ENCODE measurements at regions not wholly inside any gene's neighbourhood (a gene's known extent, or its start where the extent isn't known, plus 50 kb on each side); places are given as distances from the start of the nearest gene placed in this dataset.

DNA sequence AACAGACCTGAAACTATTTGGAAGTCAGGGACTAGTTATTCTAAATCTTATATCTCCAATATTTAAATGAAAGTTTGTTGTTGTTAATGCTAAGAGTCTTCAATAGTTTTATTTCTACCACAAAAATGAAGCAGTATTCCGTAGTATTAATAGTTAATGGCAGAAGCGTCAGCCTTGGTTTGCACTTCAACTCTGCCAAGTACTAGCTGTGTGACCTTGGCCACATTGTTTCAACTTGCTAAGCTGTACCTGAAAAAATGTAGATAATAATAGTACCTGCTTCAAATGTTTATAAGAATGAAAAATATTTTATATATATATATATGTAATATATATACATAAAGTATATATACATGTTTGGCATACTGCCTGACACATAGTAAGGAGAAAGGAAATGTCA, 354.6 kb upstream of the SATB1 start:
- Histone ChIP-seq H3K27me3 (no peaks in the 10 kb centered on the region), H3K36me3 (no peaks in the 10 kb centered on the region), H3K27ac (no peak overlapping the region), H3K4me1 (no peaks in the 10 kb centered on the region), H3K4me3 (no peak overlapping the region), H3K9me3 (no peaks in the 10 kb centered on the region)
- no peak for DNase-seq (ENCODE audit: low spot score in 2 of 2)
- WGBS, 2 donors = 86% methylated on average over 2 of the region's 2 CpGs
- TF ChIP-seq POLR2A (IDR thresholded peaks at IDR 0.05) (no peak), EP300 (IDR thresholded peaks at IDR 0.05) (no peak)
- TF ChIP-seq, protein P1, sequence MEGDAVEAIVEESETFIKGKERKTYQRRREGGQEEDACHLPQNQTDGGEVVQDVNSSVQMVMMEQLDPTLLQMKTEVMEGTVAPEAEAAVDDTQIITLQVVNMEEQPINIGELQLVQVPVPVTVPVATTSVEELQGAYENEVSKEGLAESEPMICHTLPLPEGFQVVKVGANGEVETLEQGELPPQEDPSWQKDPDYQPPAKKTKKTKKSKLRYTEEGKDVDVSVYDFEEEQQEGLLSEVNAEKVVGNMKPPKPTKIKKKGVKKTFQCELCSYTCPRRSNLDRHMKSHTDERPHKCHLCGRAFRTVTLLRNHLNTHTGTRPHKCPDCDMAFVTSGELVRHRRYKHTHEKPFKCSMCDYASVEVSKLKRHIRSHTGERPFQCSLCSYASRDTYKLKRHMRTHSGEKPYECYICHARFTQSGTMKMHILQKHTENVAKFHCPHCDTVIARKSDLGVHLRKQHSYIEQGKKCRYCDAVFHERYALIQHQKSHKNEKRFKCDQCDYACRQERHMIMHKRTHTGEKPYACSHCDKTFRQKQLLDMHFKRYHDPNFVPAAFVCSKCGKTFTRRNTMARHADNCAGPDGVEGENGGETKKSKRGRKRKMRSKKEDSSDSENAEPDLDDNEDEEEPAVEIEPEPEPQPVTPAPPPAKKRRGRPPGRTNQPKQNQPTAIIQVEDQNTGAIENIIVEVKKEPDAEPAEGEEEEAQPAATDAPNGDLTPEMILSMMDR (IDR thresholded peaks at IDR 0.05) = no peak

DNA sequence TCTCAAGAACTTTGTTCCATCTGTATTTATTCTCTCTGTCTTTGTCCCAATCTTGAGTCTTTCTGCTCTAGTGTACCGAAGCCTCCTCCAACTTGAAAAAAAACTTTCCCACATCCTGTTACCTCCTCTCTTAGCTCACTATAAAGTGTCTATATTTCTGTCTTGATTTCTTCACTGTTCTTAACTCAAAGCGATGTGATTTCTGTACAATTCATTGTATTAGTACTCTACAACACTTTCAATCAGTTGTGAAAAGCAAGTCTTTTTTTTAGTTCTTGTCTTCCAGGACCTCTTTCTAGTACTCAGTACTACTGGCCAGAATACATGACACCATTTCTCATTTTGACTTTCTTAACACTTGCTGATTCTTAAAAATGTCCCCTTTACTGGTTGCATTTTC, 353.5 kb upstream of the SATB1 start:
- H3K4me3 ChIP-seq = no peak overlapping the region
- H3K27ac ChIP-seq = no peak overlapping the region
- H3K27me3 ChIP-seq = no peaks in the 10 kb centered on the region
- no peak for DNase-seq (ENCODE audit: low spot score in 2 of 2)
- no peaks in the 10 kb centered on the region for H3K36me3 ChIP-seq
- no peaks in the 10 kb centered on the region for H3K9me3 ChIP-seq
- H3K4me1 ChIP-seq = no peaks in the 10 kb centered on the region
- 66 to 82% methylated on average over 2 of the region's 2 CpGs for WGBS, 2 donors
- TF ChIP-seq, protein P1 (IDR thresholded peaks at IDR 0.05) = no peak
- TF ChIP-seq POLR2A (IDR thresholded peaks at IDR 0.05) (no peak), EP300 (IDR thresholded peaks at IDR 0.05) (no peak)

DNA sequence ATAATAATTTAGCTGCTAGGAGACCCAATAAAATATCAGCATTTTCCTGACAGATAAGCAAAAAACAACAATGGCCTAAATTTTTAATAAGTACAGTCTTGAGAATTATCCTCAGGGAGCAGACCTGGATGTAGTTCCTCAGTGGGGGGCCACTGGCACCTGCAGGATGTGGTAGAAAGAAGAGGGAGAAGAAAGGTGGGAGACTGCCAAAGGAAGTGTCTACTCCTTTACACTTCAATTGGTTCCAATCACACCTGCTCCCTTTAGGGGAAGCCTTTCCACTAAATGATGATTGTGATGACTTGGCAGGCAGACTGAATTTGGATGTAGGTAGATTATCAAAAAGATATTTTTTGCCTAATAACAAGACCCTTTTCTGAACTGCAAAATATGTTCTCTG, 353.0 kb upstream of the SATB1 start:
- TF ChIP-seq EP300 (IDR thresholded peaks at IDR 0.05) (no peak), POLR2A (IDR thresholded peaks at IDR 0.05) (no peak)
- TF ChIP-seq, protein P1 (IDR thresholded peaks at IDR 0.05) = no peak
- Histone ChIP-seq H3K4me1 (no peaks in the 10 kb centered on the region), H3K9me3 (no peaks in the 10 kb centered on the region), H3K4me3 (no peak overlapping the region), H3K36me3 (no peaks in the 10 kb centered on the region), H3K27ac (no peak overlapping the region), H3K27me3 (no peaks in the 10 kb centered on the region)
- no peak for DNase-seq (ENCODE audit: low spot score in 2 of 2)

DNA sequence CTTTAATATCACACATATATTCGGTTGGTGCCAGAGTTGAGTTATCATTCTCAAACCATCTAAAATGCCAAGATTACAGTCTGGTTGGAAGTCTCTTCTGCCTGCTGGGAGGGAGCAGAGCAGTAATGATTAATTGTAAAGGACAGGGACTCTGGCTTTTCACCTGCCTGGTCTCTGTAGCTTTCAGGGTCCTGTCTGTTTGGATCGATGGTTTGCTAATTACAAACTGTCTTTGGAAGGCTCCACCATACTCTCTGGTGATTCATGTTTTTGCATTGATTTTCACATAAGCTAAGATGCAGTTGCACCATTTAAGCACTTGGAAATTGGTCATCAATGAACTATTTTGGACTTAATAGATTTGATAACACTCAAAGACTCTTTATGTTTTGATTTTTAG, 350.4 kb upstream of the SATB1 start:
- Histone ChIP-seq H3K4me1 (no peaks in the 10 kb centered on the region), H3K4me3 (no peak overlapping the region), H3K27me3 (no peaks in the 10 kb centered on the region), H3K9me3 (no peaks in the 10 kb centered on the region), H3K27ac (no peak overlapping the region), H3K36me3 (no peaks in the 10 kb centered on the region)
- WGBS, 2 donors = 93 to 98% methylated on average over 2 of the region's 2 CpGs
- TF ChIP-seq POLR2A (IDR thresholded peaks at IDR 0.05) (no peak), EP300 (IDR thresholded peaks at IDR 0.05) (no peak)
- TF ChIP-seq, protein P1 (IDR thresholded peaks at IDR 0.05) = no peak
- no peak for DNase-seq (ENCODE audit: low spot score in 2 of 2)

DNA sequence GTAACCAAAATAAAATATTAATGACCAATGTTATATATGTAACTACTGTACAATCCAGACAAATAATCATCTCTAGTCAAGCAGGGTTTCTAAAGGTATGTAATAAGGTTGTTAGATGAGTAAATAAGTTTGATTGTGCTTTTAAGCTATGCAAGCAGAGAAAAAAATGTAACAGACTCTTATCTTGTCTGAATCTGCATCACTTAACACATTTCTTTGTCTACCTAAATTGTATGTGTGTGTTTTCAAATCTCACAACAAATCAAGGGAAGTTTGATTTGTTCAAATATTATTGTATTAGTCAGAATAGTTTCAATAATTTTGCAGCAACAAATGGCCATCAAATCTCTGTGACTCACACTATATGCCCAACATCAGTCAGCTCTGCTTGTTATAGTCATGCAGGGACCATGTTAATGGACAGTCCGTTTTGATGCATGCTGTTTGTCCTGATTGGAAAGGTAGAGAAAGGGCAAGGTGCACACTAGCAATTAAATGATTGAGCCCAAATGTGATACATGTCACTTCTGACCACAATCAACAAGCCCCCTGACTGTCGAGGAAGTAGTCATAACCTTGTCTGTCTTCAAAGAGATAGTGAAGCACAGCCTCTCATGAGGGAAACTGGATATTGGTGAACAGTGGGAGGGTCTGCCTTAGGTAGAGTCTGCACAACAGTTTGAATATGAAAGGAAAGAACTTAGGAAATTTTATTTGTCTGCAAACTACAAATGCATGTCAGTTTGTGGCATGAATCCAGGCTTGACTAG, 349.4 kb upstream of the SATB1 start:
- Histone ChIP-seq H3K9me3 (no peaks in the 10 kb centered on the region), H3K36me3 (no peaks in the 10 kb centered on the region), H3K4me3 (no peak overlapping the region), H3K4me1 (no peaks in the 10 kb centered on the region), H3K27me3 (no peaks in the 10 kb centered on the region), H3K27ac (no peak overlapping the region)
- TF ChIP-seq POLR2A (IDR thresholded peaks at IDR 0.05) = no peak
- no peak for TF ChIP-seq EP300 (IDR thresholded peaks at IDR 0.05)
- TF ChIP-seq, protein P1 (IDR thresholded peaks at IDR 0.05) = no peak
- 73 to 79% methylated on average over 2 of the region's 2 CpGs for WGBS, 2 donors
- no peak for DNase-seq (ENCODE audit: low spot score in 2 of 2)
